ENCODE measurements at regions not wholly inside any gene's neighbourhood (a gene's known extent, or its start where the extent isn't known, plus 50 kb on each side); places are given as distances from the start of the nearest gene placed in this dataset.

- TF ChIP-seq POLR2A (IDR thresholded peaks at IDR 0.05; ENCODE audit: low read depth, low read length) (no peak), POLR2AphosphoS5 (IDR thresholded peaks at IDR 0.05; ENCODE audit: low read depth, low read length) (no peak), TAF1 (IDR thresholded peaks at IDR 0.05; ENCODE audit: borderline replicate concordance, low read depth, low read length) (no peak)
Observed at GRCh38 chr5:88951457-88951856, 68.5 kb upstream of the MEF2C start.

Data from GM12892 (cell line).